Hematopoietic multipotent progenitor cell (in vitro differentiated cells): ENCODE measurements at regions not wholly inside any gene's neighbourhood (a gene's known extent, or its start where the extent isn't known, plus 50 kb on each side); places are given as distances from the start of the nearest gene placed in this dataset.
A peak's percentile ranks its signal among the peaks of the same experiment; 100 is the strongest.

Experiments
- DNase-seq, 3 donors: peaks; one replicate each; pipeline ENCODE4 v3.0.0-alpha.2; 2011 to 2015; ENCODE audit warnings: low read depth in 2 of 3, low spot score in 2 of 3

GRCh38 chr10:4054656-4055435, 269.8 kb upstream of the KLF6 start:
- DNase-seq: no peak

- peak in 1 of 3 donors; percentile 58 for DNase-seq
Measured at GRCh38 chr10:4053940-4054339, 268.9 kb upstream of the KLF6 start.

- DNase-seq: no peak
Measured at GRCh38 chr10:4051641-4052151, 266.7 kb upstream of the KLF6 start.

DNA sequence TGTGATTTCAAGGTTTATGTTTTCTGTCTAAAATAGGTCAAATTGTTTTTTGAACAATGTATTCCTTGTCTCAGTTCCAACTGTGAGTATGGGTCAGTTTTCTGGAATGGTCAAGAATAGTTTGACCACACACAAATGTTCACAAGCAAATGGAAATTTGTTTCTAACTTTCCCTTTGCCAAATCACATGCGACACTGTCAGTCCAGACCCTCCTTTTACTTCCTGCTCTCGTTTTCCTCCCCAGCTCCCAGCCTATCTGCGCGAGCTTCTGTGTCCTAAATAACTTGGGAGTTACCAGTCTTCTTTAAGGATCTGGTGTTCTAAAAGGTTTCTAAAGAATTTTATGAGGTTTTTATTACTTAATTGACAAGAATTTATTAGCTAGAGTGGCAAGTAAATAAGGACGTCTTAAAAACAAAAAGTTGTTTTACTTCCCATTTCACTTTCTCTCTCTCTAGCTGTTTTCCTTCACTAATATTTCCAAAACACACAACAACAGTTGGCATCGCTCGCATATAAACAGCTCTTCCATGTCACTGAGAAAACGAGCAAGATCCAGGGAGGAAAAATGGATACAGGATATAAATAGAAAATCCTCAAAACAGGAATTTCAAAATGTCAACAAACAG, 266.1 kb upstream of the KLF6 start:
- no peak for DNase-seq

GRCh38 chr10:4050061-4050460, 265.1 kb upstream of the KLF6 start:
- no peak for DNase-seq

DNA sequence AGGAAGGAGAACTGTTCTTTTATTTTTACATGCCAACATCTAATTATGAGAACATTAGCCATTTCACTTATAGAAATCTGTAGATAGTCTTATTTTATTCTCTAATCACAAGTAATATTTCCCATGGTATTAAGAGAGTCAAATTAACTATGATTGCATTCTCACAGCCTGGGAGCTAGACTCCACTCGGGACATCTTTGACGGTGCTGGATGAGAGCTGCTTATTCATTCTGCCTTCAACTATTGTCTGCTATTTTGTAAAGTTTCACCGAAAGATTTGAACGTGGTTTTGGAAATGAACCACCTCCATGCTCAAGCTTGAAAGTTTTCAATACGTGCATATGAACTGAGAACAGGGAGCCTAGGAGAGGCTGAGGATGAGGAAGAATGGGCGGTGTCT, 264.3 kb upstream of the KLF6 start:
- no peak for DNase-seq

DNA sequence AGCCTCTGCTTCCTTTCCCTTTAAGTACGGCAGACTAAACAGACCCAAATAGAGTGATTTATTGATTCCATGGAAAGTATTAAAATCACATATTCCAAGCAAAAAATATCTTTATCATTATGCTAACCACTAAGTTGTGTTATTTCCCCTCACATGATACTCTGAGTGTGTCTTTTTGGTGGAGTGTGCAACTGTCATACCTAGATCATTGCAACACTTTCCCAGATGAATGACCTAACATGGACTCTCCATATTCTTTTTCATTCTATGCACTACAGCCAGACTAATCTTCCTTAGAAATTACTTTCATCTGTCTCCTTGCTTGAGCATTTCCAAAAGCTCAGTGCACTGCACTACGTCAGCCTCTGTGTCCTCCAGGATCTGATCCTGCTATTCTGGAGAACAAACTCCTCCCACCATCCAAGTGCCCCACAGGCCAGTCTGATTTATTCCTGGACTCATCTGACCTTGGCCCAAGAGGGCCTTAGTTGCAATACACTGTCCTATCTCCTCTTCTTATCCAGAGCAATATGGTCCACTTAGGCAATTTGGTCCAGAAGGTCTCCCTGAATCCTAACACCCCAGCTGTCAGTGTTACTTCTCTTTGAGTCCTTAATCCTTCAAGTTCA, 263.3 kb upstream of the KLF6 start:
- no peak for DNase-seq

DNA sequence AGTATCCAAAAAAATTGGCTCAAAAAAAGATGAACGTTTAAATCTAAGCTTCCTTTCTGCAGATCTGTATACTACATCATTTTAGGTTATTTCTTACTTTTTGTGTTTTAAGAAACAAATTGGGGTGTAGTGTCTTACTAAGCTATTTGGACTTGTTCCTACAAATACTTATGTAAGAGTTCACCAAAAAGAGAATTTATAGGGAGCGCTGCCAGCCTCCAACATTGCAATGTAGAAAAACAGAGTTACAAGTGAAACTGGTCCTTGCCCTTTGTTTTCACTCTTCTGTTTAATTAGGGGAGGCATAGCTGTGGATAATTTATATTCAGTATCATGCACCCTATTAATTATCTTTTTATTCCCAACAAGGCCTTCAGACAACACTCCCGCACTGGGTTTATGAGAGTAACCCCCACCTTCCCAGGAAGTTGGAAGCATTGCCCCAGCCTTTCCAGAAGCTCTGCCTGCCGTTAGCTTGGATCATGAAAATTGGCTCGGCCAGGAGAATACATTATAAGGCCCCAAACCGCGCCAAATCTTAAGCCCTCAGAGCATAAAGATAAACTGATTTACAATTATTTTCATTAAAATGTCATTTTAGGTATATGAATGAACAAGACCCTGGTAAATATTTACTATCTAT, 261.8 kb upstream of the KLF6 start:
- no peak for DNase-seq

GRCh38 chr10:4046030-4046429, 261.0 kb upstream of the KLF6 start:
- no peak for DNase-seq

DNA sequence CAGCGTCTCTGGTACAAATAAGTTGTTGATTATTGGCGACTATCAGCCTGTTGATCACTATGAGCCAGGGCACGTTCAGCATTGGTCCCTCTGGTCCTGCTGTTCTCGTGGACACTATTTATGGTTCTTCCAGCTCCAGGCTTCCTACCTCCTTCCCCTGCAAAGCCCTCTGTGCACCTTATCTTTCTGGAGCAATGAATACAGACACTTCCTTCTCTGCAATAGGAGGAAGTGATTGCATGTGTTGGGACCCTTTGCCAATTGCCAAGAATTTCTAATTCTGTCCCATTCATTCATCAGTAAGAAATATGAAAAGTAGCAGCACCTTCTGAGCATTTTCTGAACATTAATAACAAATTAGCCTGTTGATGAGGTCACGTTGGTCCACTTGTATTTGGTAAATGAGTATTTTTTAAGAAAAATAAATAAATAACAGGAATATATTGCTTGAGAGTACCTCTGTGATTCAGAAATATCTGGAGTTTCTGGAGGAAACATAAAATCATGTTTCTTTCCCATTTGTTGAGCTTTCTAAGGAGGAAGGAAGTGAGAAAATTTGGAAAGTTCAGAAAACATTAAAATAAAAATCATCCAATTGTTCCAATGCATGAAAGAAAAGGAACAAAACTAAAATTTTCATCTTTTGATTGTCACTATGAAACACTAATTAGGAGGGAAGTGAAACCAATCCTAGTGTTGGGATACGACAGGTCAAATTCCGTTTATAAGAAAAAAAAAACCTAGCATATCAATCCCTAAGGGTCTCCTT, 259.1 kb upstream of the KLF6 start:
- peak in 2 of 3 donors; percentile 37 to 71 for DNase-seq

DNA sequence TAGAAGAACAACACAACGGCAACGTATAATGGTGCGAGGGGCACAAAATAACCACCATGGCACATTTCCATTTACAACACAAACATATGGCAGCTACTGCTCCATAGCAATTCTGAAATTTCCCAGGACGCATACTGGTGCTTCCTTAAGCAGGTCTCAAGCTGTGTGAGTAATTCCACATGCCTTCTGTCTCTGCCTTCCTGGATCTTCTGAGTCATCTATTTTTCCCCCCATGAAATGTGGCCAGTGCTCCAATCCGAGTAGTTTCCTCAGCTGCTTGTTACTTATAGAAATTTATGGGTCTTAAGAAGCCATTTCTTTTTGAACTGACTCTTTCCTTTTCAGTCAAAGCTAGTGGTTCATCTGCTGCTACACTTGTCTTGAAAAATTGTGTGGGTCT, 256.6 kb upstream of the KLF6 start:
- no peak for DNase-seq

DNA sequence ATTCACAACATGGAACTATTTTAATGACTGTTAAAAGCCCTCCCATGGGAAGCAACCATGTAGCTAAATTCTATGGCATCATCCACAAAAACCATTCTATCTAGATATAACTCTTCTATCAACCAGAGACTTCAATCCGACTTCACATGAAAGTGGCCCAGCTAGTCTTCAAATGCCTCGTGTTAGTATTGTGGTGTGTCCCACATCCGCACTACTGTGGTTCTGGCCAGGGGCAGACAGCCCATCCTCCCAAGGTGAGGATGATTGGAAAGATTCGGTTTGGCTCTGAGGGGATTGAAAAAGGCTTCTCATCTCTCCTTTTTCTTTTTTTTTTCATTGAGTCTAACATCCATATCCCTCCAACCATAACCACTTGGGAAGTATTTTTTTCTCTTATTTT, 253.0 kb upstream of the KLF6 start:
- no peak for DNase-seq

GRCh38 chr10:4035599-4035945, 250.6 kb upstream of the KLF6 start:
- DNase-seq: peak in 1 of 3 donors; percentile 67

DNA sequence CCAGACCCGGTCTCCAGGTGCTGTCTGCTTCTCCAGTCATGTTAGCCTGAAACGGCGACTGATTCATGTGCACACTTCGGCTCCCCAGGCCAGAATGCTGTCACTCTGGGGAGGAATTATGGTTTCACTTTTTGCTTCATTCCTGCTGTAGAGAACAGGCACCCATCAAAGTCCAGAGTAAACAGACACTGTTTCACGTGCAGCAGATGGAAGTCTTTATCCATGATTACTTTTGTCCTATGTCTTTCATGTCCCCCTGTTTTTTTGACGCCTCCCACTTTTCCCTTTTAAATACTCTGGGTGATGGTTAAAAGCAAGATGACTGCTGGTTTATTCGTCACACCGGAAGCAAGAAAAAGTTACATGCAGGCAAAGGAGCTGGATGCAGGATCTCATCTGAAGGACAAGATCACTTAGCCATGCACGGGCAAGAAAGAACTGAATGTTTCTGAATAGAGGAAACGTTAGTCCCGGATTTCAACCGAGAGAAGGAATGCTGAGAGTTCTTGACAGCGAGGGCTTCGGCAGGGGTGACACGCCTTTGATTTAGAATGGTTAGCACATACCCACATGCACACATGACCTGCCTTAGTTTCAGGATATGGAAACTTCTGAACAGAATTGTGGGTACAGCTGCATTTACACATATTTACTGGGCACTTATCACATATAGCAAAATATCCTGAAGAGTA, 250.0 kb upstream of the KLF6 start:
- DNase-seq: peak in 2 of 3 donors; percentile 29 to 34

- no peak for DNase-seq
Measured at GRCh38 chr10:4033341-4033896, 248.4 kb upstream of the KLF6 start.

DNA sequence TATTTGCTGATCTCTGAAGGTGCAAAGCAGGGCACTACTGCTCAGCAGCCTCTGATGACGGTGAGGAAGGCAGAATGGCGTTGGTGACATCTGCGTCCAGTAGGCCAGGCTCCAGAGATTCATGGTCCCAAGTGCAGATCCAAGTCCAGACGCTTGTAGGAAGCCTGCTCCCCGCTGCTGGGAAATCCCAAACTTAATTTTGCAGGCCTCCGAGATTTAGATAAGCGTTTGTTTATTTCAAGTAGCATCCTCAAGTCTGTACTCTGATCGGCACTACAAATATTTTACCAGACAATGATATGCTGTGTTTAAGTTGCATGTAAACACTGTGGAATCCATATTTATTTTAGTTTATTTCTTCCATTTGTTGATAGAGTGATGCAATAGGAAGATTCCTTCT, 244.9 kb upstream of the KLF6 start:
- DNase-seq: no peak

DNA sequence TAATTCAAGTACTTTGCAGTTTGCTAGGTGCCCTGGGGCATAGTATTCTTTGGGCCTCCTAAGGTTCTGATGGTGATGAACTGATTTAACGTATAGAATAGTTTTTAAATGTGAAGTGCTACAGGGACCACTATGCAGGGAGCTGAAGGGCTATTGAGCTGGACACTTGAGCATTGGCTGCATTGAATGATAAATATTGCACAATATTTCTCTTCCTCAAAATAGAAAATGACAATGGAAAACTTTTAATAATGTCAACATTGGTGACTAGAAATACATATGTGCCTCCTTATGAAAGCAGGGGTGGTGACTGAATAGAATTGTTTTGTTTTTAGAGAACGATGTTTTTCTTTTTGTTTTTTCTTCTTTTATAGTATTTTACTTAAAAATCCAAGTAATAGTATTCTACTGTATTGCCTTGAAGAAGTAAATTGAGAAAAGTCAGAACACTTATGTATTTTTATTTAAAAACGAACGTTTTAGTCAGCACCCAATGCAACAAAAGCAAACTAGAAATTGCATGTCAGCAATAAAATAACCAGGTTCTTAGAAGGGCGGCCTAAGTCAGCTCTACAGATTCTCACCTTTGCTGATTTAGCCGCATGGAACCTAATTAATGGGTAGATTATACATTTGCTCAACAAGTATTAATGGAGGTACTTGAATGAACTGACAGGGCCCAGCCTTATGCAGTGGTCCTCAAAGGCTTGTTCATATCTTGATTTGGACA, 244.0 kb upstream of the KLF6 start:
- DNase-seq: no peak

GRCh38 chr10:4028027-4028471, 243.0 kb upstream of the KLF6 start:
- DNase-seq: no peak

DNA sequence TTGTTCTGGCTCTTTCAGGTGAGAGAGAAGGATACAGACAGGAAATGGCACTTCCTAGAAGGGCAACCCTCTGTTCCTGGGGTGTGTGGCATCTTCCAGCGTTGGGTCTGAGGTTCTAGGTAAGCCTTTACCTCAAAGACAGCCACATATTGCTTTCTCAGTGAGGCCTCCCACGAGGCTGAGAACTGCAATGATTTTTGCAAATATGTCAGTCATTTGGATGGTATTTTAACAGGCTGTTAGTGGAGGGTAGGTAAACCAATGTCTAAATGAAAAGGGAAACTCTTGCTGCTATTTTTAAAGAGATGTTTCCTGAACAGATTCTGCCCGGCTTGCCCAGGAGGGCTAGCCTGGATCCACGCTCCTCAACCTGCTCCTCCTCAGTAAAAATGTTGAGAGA, 240.3 kb upstream of the KLF6 start:
- no peak for DNase-seq
